GM12878 (cell line): ENCODE measurements at regions not wholly inside any gene's neighbourhood (a gene's known extent, or its start where the extent isn't known, plus 50 kb on each side); places are given as distances from the start of the nearest gene placed in this dataset.
A peak's percentile ranks its signal among the peaks of the same experiment; 100 is the strongest.

ENCODE experiments used
- ASH2L ChIP-seq: fragments of 300-600, 200-600 bp; sonication (generic); IDR thresholded peaks from 2 replicates; pipeline ENCODE4 v1.6.1; 2017; ENCODE audit warnings: low read depth, mild to moderate bottlenecking, borderline replicate concordance
- BMI1 ChIP-seq: fragments of 450-650 bp; IDR thresholded peaks from 2 replicates; pipeline ENCODE4 v1.6.1; 2016; ENCODE audit warnings: mild to moderate bottlenecking, moderate library complexity, borderline replicate concordance
- EP300 ChIP-seq, 2 experiments: fragments of 150-350 bp in 1 of 2; IDR thresholded peaks; 2 replicates each; pipeline ENCODE4 v1.6.1; 2011 to 2012; ENCODE audit warnings: low read depth in 2 of 2, low read length in 2 of 2, borderline replicate concordance in 1 of 2, improper control_type of control experiment in 1 of 2, inconsistent platforms in 1 of 2; ENCODE audit not compliant: control insufficient read depth in 1 of 2
- FOS ChIP-seq: IDR thresholded peaks from 3 replicates; pipeline ENCODE4 v1.6.1; 2011; ENCODE audit warnings: borderline replicate concordance; ENCODE audit not compliant: insufficient read length; ENCODE audit errors: extremely low read depth
- JUNB ChIP-seq: IDR thresholded peaks from 2 replicates; pipeline ENCODE4 v1.6.1; 2016; ENCODE audit warnings: antibody characterized with exemption, mild to moderate bottlenecking
- KLF5 ChIP-seq: fragments of 450-650 bp; IDR thresholded peaks from 2 replicates; pipeline ENCODE4 v1.6.1; 2014; ENCODE audit warnings: mild to moderate bottlenecking; ENCODE audit not compliant: partially characterized antibody
- MTA3 ChIP-seq: IDR thresholded peaks from 2 replicates; pipeline ENCODE4 v1.6.1; 2012; ENCODE audit warnings: low read length, inconsistent platforms, borderline replicate concordance
- NFXL1 ChIP-seq: fragments of 450-650 bp; IDR thresholded peaks from 2 replicates; pipeline ENCODE4 v1.6.1; 2017; ENCODE audit warnings: antibody characterized with exemption, mild to moderate bottlenecking, borderline replicate concordance
- RAD21 ChIP-seq: IDR thresholded peaks from 2 replicates; pipeline ENCODE4 v1.6.1; 2011; ENCODE audit warnings: mild to moderate bottlenecking, low read depth, low read length, moderate library complexity; ENCODE audit not compliant: insufficient read depth
- RUNX3 ChIP-seq: IDR thresholded peaks from 2 replicates; pipeline ENCODE4 v1.6.1; 2012; ENCODE audit warnings: low read length, inconsistent platforms
- SMAD5 ChIP-seq: IDR thresholded peaks from 2 replicates; pipeline ENCODE4 v1.6.1; 2016; ENCODE audit warnings: antibody characterized with exemption, low read depth
- SMC3 ChIP-seq: IDR thresholded peaks from 2 replicates; pipeline ENCODE4 v1.6.1; 2011; ENCODE audit warnings: low read length, improper control_type of control experiment, borderline replicate concordance
- ZNF24 ChIP-seq: fragments of 450-650 bp; IDR thresholded peaks from 2 replicates; pipeline ENCODE4 v1.6.1; 2017; ENCODE audit warnings: antibody characterized with exemption, mild to moderate bottlenecking
- TF ChIP-seq, protein P1 (sequence below): fragments of 450-650 bp; IDR thresholded peaks from 2 replicates; pipeline ENCODE4 v1.6.1; 2017; ENCODE audit warnings: low read depth, mild to moderate bottlenecking, moderate library complexity
- TF ChIP-seq, protein P2 (sequence below): fragments of 450-650 bp; IDR thresholded peaks from 2 replicates; pipeline ENCODE4 v1.6.1; 2017; ENCODE audit warnings: mild to moderate bottlenecking, low read depth, inconsistent platforms; ENCODE audit not compliant: poor library complexity, severe bottlenecking
- TF ChIP-seq, protein P3 (sequence below): fragments of 450-650 bp; IDR thresholded peaks from 2 replicates; pipeline ENCODE4 v1.6.1; 2016; ENCODE audit warnings: mild to moderate bottlenecking, moderate library complexity, borderline replicate concordance
- TF ChIP-seq, protein P4 (sequence below), 3 experiments: IDR thresholded peaks in 2 of 3; conservative IDR thresholded peaks in 1 of 3; 2 replicates each; pipeline ENCODE4 v1.5.1; 2011; ENCODE audit warnings: low read depth in 3 of 3, low read length in 3 of 3, mild to moderate bottlenecking in 3 of 3, control low read depth in 2 of 3, moderate library complexity in 2 of 3, inconsistent platforms in 1 of 3, mixed read lengths in 1 of 3; ENCODE audit not compliant: control insufficient read depth in 2 of 3, insufficient read depth in 1 of 3; ENCODE audit errors: extremely low read depth in 1 of 3
- TF ChIP-seq, protein P5 (sequence below): IDR thresholded peaks from 2 replicates; pipeline ENCODE4 v1.6.1; 2011; ENCODE audit warnings: mild to moderate bottlenecking, low read depth, low read length, moderate library complexity; ENCODE audit not compliant: insufficient replicate concordance

DNA sequence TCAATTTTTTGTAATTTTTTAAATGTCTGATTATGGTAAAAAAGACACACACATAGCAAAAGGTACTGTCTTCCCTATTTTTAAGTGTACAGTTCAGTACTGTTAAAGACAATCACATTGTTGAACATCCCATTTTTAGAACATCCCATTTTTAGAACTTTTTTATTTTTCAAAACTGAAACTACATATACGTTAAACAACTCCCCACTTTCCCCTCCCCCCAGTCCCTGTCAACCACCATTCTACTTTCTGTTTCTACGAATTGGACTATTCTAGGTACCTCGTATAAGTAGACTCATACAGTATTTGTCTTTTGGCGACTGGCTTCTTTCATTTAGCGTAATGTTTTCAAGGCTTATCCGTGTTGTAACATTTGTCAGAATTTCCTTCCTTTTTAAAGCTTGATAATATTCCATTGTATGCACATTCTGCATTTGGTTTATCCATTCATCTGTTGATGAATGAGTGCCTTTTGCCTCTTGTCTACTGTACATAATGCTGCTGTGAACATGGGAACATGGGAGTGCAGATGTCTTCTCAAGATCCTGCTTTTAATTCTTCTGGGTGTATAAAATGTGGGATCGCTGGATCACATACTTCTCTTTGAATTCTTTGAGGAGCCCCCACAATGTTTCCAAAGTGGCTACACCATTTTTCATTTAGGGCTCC is 154.0 kb downstream of the PIK3R1 start (continued):
- peak; percentile 40 to 80; a peak in 2 of 4 replicates for TF ChIP-seq EP300 (IDR thresholded peaks at IDR 0.05; ENCODE audit: borderline replicate concordance in 1 of 2, control insufficient read depth in 1 of 2, low read depth in 2 of 2, low read length in 2 of 2)
- TF ChIP-seq ASH2L, result 0 out of 2 replicates have a peak, but pooled peaks have one; percentile 67
- no peak for TF ChIP-seq SMAD5
- TF ChIP-seq, protein P1, sequence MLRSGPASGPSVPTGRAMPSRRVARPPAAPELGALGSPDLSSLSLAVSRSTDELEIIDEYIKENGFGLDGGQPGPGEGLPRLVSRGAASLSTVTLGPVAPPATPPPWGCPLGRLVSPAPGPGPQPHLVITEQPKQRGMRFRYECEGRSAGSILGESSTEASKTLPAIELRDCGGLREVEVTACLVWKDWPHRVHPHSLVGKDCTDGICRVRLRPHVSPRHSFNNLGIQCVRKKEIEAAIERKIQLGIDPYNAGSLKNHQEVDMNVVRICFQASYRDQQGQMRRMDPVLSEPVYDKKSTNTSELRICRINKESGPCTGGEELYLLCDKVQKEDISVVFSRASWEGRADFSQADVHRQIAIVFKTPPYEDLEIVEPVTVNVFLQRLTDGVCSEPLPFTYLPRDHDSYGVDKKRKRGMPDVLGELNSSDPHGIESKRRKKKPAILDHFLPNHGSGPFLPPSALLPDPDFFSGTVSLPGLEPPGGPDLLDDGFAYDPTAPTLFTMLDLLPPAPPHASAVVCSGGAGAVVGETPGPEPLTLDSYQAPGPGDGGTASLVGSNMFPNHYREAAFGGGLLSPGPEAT, result peak; percentile 61; the same call in 1 of the 2 replicates
- no peak for TF ChIP-seq ZNF24
- TF ChIP-seq FOS, result no peak
- TF ChIP-seq, protein P2, sequence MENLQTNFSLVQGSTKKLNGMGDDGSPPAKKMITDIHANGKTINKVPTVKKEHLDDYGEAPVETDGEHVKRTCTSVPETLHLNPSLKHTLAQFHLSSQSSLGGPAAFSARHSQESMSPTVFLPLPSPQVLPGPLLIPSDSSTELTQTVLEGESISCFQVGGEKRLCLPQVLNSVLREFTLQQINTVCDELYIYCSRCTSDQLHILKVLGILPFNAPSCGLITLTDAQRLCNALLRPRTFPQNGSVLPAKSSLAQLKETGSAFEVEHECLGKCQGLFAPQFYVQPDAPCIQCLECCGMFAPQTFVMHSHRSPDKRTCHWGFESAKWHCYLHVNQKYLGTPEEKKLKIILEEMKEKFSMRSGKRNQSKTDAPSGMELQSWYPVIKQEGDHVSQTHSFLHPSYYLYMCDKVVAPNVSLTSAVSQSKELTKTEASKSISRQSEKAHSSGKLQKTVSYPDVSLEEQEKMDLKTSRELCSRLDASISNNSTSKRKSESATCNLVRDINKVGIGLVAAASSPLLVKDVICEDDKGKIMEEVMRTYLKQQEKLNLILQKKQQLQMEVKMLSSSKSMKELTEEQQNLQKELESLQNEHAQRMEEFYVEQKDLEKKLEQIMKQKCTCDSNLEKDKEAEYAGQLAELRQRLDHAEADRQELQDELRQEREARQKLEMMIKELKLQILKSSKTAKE, result peak; percentile 72
- TF ChIP-seq KLF5, result no peak
- TF ChIP-seq RAD21, result 0 out of 2 replicates have a peak, but pooled peaks have one; percentile 18
- TF ChIP-seq, protein P3, sequence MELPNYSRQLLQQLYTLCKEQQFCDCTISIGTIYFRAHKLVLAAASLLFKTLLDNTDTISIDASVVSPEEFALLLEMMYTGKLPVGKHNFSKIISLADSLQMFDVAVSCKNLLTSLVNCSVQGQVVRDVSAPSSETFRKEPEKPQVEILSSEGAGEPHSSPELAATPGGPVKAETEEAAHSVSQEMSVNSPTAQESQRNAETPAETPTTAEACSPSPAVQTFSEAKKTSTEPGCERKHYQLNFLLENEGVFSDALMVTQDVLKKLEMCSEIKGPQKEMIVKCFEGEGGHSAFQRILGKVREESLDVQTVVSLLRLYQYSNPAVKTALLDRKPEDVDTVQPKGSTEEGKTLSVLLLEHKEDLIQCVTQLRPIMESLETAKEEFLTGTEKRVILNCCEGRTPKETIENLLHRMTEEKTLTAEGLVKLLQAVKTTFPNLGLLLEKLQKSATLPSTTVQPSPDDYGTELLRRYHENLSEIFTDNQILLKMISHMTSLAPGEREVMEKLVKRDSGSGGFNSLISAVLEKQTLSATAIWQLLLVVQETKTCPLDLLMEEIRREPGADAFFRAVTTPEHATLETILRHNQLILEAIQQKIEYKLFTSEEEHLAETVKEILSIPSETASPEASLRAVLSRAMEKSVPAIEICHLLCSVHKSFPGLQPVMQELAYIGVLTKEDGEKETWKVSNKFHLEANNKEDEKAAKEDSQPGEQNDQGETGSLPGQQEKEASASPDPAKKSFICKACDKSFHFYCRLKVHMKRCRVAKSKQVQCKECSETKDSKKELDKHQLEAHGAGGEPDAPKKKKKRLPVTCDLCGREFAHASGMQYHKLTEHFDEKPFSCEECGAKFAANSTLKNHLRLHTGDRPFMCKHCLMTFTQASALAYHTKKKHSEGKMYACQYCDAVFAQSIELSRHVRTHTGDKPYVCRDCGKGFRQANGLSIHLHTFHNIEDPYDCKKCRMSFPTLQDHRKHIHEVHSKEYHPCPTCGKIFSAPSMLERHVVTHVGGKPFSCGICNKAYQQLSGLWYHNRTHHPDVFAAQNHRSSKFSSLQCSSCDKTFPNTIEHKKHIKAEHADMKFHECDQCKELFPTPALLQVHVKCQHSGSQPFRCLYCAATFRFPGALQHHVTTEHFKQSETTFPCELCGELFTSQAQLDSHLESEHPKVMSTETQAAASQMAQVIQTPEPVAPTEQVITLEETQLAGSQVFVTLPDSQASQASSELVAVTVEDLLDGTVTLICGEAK, result peak; percentile 58; the same call in 1 of the 2 replicates
- TF ChIP-seq, protein P4, sequence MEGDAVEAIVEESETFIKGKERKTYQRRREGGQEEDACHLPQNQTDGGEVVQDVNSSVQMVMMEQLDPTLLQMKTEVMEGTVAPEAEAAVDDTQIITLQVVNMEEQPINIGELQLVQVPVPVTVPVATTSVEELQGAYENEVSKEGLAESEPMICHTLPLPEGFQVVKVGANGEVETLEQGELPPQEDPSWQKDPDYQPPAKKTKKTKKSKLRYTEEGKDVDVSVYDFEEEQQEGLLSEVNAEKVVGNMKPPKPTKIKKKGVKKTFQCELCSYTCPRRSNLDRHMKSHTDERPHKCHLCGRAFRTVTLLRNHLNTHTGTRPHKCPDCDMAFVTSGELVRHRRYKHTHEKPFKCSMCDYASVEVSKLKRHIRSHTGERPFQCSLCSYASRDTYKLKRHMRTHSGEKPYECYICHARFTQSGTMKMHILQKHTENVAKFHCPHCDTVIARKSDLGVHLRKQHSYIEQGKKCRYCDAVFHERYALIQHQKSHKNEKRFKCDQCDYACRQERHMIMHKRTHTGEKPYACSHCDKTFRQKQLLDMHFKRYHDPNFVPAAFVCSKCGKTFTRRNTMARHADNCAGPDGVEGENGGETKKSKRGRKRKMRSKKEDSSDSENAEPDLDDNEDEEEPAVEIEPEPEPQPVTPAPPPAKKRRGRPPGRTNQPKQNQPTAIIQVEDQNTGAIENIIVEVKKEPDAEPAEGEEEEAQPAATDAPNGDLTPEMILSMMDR (IDR thresholded peaks at IDR 0.05 in 2 of 3, conservative IDR thresholded peaks at IDR 0.05 in 1 of 3; ENCODE audit: control insufficient read depth in 2 of 3, extremely low read depth in 1 of 3, insufficient read depth in 1 of 3, low read depth in 3 of 3, low read length in 3 of 3), result no peak
- TF ChIP-seq, protein P5, sequence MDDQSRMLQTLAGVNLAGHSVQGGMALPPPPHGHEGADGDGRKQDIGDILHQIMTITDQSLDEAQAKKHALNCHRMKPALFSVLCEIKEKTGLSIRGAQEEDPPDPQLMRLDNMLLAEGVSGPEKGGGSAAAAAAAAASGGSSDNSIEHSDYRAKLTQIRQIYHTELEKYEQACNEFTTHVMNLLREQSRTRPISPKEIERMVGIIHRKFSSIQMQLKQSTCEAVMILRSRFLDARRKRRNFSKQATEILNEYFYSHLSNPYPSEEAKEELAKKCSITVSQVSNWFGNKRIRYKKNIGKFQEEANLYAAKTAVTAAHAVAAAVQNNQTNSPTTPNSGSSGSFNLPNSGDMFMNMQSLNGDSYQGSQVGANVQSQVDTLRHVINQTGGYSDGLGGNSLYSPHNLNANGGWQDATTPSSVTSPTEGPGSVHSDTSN, result no peak
- peak; percentile 88 for TF ChIP-seq RUNX3
- TF ChIP-seq NFXL1, result no peak
- peak; percentile 38; the same call in 1 of the 2 replicates for TF ChIP-seq BMI1
- TF ChIP-seq MTA3, result 0 out of 2 replicates have a peak, but pooled peaks have one; percentile 22
- TF ChIP-seq SMC3, result no peak
- no peak for TF ChIP-seq JUNB
